GM19463 (cell line): ENCODE measurements at regions not wholly inside any gene's neighbourhood (a gene's known extent, or its start where the extent isn't known, plus 50 kb on each side); places are given as distances from the start of the nearest gene placed in this dataset.
A peak's percentile ranks its signal among the peaks of the same experiment; 100 is the strongest.

Experiments used
- ATAC-seq: cut with Tn5 transposase; IDR thresholded peaks from one replicate; pipeline ENCODE4 v1.9.1; 2021; ENCODE audit warnings: mild to moderate bottlenecking, moderate library complexity; ENCODE audit not compliant: unreplicated experiment

GRCh38 chr1:105934806-105935205 lies 1121.7 kb upstream of the PRMT6 start:
- ATAC-seq, result no peak

GRCh38 chr1:105964879-105965278 lies 1091.6 kb upstream of the PRMT6 start:
- no peak for ATAC-seq

- no peak for ATAC-seq
Measured at GRCh38 chr1:105997516-105997915, 1059.0 kb upstream of the PRMT6 start.

- ATAC-seq, result no peak
Measured at GRCh38 chr1:106022312-106022902, 1034.1 kb upstream of the PRMT6 start.

GRCh38 chr1:106027871-106028270 lies 1028.6 kb upstream of the PRMT6 start:
- no peak for ATAC-seq

GRCh38 chr1:106037526-106037925 lies 1018.9 kb upstream of the PRMT6 start:
- no peak for ATAC-seq

GRCh38 chr1:106038260-106038659 lies 1018.2 kb upstream of the PRMT6 start:
- no peak for ATAC-seq

GRCh38 chr1:106043971-106044370 lies 1012.5 kb upstream of the PRMT6 start:
- no peak for ATAC-seq

GRCh38 chr1:106047210-106047609 lies 1009.3 kb upstream of the PRMT6 start:
- no peak for ATAC-seq

GRCh38 chr1:106049595-106049994 lies 1006.9 kb upstream of the PRMT6 start:
- no peak for ATAC-seq

GRCh38 chr1:106055855-106056254 lies 1000.6 kb upstream of the PRMT6 start:
- no peak for ATAC-seq

GRCh38 chr1:106061586-106062495 lies 994.6 kb upstream of the PRMT6 start:
- ATAC-seq, result no peak

GRCh38 chr1:106063510-106063909 lies 993.0 kb upstream of the PRMT6 start:
- no peak for ATAC-seq

- peak; percentile 88 for ATAC-seq
Measured at GRCh38 chr1:106072909-106073600, 983.4 kb upstream of the PRMT6 start.

GRCh38 chr1:106080608-106081325 lies 975.7 kb upstream of the PRMT6 start:
- no peak for ATAC-seq

GRCh38 chr1:106111044-106111443 lies 945.4 kb upstream of the PRMT6 start:
- ATAC-seq, result no peak

- ATAC-seq, result no peak
Measured at GRCh38 chr1:106113851-106114250, 942.6 kb upstream of the PRMT6 start.

GRCh38 chr1:106120789-106121188 lies 935.7 kb upstream of the PRMT6 start:
- ATAC-seq, result no peak

GRCh38 chr1:106121728-106122127 lies 934.7 kb upstream of the PRMT6 start:
- no peak for ATAC-seq

- no peak for ATAC-seq
Measured at GRCh38 chr1:106134561-106134960, 921.9 kb upstream of the PRMT6 start.

GRCh38 chr1:106173101-106173500 lies 883.4 kb upstream of the PRMT6 start:
- no peak for ATAC-seq
